HG02623 (cell line): ENCODE measurements at regions not wholly inside any gene's neighbourhood (a gene's known extent, or its start where the extent isn't known, plus 50 kb on each side); places are given as distances from the start of the nearest gene placed in this dataset.
"Not testable (repeated sequence)": the region's sequence is repeated elsewhere in the genome, so short reads cannot be mapped to it uniquely, and the experiment has no call there.

Experiments used
- ATAC-seq: cut with Tn5 transposase; IDR thresholded peaks from one replicate; pipeline ENCODE4 v1.9.1; 2021; ENCODE audit warnings: moderate library complexity; ENCODE audit not compliant: unreplicated experiment

DNA sequence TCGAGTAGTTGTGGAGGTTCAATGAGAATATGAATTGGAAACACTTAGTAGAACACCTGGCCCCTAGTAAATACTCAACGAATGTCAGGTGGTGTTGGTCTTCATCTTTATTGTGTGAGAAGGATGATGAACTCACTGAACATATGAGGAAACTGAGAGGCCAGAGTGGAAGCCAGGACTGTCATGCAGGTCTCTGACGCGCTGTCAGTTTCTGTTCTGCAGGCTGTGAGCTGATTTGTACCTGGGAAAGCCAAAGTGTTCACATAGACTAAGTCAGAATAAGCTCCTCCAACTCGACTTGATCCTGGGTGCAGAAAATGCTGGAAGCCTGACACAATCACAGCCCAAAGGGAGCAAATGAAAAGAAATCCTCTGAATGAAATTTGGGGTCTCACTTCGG lies 222.2 kb downstream of the LY86 start:
- ATAC-seq = no peak

DNA sequence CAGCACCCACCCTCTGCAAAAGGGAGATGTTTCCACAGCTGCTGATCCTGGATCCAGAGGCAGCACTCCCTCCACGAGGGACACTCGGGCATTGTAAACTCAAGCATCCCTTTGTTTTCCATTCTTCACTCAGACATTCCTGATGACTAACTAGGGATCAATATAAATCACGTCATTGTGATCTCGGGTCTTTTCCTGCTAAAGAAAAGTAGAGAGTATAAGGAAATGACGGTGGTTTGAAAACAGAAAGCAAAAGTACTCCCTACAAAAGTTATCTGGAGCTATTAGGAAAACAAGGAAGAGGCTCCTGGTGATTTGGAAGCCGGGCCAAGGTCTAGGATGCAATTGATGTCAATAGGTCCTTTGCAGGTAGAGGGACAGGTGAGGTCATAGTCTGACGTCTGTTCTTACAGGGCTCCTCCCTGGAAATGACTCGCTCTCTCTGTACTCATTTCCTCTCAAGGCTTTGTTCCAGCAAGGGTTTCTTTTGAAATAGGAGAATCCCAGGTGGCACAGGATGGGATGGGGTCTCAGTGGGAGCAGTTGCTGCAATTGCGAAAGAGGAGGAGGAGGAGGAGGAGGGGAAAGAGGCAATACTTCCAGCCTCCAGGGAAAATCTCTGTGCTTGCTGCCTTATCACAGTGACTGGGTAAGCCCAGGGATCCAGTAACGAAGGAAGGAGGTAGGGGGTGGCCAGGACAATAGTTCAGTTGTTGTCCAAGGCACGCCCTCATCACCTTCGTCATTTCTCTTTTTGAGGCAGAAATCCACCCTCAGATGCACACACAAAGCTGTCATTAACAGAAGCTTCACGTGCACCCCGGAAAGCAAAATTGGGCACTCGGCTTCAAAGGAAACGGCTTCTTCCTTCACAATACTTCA lies 222.8 kb downstream of the LY86 start:
- no peak for ATAC-seq

DNA sequence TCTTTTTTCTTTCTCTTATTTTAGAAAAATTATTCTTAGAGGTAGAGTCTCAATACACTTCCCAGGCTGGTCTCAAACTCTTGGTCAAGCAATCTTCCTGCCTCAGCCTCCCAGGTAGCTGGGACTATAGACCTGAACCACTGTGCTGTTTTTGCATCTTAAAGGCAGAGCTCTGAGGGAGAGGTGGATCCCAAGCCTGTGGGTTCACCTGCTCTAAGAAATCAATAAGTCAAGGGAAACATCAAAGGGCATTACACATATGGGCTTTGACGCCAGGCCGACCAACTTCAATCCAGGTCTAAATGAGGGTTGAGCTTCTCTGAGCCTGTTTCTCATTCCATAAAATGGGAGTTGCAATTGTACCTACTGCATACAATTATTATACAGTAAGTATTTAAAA lies 223.9 kb downstream of the LY86 start:
- ATAC-seq = no peak

DNA sequence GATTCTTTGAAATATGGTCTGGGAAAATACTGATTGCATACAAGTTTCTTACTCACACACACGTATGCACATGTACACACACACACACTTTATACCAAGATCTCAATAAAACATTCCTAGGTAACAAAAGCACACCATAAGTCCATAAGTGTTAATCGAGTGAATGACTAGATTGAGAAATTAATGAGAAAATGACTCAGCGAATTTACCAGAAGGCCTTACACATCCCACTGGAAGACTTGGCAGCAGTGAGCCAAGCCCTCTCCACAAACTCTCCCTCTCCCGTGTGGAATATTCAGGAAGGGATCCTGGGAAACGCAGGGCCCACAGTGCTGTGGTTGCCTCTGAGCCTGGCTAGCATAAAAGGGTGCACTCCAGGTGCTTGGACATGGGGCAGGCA lies 227.2 kb downstream of the LY86 start:
- no peak for ATAC-seq

DNA sequence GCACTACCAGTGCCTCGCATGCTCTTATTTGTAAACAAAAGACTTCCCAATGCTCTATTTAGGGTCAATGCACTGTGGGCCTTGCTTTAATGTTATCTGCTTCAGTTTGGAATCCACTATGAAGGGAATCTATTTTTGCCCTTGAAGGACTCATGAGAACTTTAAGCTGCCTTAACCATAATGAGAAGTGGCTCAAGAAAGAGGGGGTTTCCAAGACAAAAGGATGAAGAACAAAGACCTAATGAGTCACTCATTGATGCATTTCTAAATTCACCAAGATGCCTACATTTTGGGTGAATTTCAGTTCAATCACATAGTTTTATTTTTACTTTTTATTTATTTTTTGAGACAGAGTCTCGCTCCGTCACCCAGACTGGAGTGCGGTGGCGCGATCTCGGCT lies 228.2 kb downstream of the LY86 start:
- no peak for ATAC-seq

DNA sequence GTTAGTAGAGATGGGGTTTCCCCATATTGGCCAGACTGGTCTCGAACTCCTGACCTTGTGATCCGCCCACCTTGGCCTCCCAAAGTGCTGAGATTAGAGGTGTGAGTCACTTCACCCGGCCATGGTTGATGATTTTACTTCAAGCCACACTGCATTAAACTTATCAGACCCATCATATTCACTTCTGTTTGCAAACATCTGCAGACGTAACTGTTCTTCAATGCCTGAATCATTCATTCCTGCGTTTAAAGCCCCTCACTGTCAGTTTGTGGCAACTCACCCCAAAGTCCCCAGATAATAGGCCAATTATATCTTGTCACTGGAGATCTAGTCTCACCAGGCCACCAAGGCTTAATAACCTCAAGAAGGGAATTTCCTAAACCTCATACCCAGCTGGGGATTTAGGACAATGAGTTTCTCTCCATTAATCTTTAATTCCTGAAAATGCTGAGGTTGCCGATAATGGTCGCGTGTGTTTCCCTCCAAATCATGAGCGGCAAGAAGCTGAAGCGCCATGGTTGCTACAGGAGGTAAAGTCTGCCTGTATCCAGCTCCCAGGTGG lies 229.6 kb downstream of the LY86 start:
- ATAC-seq = no peak

DNA sequence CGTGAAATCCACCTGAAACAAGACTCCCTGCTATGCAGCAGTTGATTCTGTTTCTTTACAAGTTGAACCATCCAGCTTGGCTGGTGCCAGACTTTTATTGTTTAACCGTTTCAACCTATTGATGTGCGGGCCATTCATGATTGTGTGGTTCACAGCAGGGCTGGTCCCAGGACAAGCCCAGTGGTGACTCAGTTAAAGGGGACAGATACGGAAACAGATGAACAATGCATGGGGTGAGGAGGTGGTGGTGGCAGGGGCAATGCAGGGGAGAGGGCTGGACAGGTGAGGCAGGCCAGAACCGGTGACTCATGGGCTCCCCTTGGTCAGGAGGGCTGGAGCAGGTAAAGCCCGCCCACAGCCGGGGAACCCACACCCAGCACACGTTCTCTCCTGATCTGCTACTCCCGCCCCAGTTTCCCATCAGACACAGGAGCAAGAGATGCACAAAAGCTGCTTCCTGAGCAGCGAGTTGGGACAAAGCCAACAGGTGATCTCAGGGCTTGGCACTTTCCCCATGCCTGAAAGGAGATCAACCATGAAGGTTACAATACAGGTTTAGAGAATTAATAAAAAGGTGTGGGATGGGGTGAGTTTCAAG lies 232.2 kb downstream of the LY86 start:
- no peak for ATAC-seq

DNA sequence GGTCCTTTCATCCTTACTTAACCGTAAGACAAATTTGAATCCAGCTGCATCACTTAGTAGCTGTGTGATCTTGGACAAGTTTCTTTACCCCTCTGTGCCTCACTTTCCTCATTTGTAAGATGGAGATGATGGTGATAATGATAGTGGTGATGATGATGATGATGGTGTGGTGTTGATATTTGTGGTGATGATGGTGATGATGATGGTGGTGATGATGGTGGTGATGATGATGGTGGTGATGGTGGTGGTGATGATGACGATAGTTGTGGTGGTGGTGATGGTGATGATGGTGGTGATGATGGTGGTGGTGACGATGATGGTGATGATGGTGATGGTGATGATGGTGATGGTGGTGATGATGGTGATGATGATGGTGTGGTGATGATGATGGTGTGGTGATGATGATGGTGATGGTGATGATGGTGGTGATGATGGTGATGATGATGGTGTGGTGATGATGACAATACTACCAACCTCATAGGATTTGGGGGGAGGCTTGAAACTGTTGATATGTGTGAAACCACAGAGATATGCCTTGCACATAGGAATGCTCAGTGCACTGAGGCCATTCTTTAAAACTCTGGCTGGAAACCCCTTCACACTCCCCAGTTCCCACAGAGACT lies 233.2 kb downstream of the LY86 start:
- no peak for ATAC-seq

DNA sequence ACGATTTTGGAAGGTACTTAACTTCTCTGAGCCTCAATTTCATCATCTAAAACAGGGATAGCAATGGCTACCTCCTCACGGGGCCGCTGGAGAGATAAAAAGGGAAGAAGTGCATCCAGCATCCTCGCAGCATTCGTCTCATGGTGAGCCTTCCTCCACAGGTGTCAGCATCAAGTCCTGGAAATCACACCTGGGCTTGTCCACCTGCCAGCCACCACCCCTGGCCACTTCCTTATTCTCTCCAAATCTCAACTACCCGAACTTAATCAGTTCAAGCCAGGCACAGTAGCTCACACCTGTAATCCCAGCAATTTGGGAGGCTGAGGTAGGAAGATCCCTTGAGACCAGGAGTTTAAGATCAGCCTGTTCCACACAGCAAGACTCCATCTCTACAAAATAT lies 234.5 kb downstream of the LY86 start:
- no peak for ATAC-seq

DNA sequence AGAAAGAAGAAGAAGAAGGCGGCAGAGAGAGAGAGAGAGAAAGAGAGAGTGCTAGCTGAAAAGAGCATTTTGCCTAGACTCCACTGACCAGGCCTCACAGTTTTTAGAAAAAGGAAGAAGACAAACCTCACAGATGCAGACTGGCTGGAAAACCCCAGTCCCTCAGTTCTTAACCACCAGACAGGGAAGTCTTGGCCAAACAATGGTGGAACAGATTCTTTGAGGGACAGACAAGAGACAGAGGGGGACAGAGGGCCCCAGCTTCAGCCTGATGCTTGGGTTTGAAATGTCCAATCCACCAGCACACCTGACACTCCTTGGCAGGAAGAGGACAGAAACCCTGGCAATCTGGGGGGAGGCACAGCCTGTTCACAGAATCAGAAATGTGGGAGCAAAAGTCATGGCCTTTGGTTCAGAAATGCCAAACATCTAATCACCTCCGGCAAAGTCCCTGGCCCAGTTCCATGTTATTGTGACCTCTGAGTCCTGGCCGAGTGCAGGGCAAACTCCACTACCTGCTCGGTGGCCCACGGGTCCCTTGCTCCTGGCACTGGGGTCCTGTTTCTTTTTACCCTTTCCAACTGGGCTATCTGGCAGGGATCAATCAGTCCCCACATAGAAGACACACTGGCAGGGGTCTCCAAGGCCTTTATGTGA lies 235.2 kb downstream of the LY86 start:
- ATAC-seq = no peak

DNA sequence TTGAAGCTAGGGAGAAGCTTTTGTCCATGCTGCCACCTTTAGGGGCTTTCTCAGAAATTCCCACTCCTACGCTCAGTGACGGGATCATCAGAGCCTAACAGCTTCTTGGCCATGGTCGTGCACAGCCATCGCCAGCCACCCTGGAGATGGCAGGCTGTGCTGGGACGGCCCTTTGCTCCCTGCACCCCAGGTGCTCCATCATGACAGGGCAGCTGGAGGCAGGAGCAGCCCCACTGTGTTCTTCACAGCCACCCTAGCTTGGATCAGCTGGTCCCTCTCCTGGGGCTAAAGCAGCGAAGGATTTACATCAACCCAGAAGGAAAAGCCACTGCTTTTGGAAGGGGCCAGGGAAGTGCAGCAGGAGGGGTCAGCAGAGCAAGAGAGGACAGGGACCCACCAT lies 235.9 kb downstream of the LY86 start:
- no peak for ATAC-seq

DNA sequence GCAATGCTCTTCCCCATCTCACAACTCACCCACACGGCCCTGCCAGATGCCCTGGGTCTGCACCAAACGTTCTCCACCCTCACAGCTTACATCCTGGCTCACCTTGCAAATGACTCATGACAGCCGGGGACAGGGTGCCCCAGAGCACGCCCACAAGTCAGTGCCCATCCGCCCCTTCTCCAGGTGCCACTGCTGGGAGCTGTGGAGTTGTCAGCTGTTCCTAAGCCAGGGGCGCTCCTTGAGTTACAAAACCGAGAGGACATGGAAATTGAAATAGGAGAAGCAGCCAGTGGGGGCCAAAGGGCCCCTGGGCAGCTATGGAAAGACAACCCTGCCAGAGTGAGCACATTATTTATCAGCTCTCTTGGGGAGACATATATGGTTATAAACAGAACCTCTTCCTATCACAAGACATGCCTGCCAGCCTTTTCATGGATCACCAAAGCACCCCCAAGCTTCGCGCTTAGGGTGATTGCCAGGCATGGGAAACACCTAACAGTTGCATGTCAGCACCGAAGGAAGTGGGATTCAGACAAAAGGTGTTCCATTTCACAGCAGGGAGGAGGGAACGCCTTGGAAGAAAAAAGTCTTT lies 236.8 kb downstream of the LY86 start:
- no peak for ATAC-seq

DNA sequence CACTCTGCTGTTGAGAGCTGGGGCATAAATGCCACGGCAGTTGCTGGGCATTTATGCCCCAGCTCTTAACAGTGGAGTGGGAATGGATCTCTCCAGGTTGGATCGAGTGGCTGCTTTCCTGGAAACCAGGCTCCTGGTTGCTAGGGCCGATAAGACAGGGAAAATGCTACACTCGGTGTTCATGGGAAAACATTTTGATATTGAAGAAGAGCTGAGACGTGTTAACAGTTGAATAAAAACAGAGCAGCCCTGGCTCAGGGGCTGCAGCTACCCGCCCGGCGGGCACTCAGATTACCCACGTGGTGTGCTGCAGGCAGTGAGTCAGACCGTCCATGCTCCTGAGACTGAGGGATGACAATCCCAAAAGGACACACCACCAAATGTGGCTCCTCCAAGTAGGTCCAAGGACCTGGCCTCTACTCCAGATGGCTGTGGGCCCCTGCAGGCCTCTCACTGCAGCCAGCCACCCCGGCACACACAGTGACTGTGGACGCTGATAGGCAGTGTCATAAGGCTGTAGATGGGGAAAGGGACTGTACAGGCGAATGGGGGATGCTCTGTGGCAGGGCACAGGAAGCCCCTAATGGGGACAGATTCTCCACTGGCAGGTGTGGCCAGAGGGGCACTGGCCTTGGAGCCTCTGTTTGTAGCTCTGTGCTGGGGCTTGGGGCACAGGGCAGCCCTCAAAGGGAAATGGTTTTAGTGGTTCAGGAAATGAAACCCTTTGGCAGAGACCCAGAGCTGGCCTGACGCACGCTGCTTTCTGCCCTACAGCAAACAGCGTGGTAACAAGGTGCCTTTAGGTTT lies 237.8 kb downstream of the LY86 start:
- peak; percentile 78 for ATAC-seq

DNA sequence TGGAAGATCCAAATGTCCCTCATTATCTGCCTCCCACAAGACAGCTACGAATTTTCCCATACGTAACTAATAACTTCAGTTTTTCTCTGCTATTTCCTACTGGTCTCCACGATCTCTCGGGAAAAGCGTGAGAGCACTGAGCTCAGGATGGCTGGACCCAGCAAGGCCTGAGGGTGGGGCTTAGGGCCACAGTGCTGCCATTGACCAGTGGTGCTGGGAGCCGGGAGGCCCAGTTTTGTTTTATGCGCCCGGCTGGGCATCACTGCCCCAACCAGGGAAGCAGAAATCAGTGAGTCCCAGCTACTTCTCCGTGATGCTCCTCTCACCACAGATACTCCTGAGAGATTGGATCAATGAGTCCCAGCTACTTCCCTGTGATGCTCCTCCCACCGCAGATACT lies 238.4 kb downstream of the LY86 start:
- no peak for ATAC-seq

DNA sequence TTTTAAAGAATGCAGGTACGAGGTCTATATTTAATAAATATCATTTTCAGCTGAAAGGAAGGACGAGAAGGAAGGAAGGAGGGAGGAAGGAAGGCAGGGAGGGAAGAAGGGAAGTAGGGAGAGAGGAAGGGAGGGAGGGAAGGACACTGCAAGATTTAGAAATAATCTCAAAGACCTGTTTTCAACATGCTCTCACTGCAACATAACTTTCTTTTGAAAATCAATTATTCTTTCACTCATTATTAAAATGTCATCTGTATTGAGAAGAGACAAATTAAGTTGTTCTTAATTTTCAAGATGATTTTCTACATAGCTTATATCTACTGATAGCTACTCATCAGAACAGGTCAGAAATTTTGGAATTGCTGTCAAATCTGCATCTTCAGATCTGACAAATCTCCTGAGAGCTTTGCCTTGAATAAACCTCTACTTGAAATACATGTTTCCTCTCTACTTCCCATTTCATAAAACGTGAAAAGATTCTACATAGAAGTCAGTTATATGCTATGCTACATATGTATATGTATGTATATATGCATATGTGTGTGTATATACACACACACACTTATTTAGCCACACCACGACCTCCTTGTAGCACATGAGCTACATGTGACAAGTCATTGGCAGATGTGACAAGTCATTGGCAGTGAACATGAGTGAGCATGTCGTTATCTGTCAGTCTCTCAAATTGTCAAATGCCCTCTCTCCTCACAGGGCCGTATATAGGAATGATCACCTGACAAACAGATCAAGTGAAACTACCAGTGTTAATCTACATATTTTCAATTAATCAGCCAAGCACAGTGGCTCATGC lies 241.6 kb downstream of the LY86 start:
- ATAC-seq = no peak

DNA sequence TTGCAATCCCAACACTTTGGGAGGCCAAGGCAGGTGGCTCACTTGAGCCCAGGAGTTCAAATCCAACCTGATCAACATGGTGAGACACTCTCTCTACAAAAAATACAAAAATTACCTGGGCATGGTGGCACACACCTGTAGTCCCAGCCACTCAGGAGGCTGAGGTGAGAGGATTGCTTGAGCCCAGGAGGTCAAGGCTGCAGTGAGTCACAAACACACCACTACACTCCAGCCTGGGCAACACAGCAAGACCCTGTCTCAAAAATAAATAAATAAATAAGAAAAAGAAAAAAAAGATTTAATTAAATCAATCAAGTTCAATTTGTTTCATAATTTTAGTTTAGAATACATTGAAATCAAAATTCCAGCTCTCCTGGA lies 242.2 kb downstream of the LY86 start:
- not testable (repeated sequence) for ATAC-seq

DNA sequence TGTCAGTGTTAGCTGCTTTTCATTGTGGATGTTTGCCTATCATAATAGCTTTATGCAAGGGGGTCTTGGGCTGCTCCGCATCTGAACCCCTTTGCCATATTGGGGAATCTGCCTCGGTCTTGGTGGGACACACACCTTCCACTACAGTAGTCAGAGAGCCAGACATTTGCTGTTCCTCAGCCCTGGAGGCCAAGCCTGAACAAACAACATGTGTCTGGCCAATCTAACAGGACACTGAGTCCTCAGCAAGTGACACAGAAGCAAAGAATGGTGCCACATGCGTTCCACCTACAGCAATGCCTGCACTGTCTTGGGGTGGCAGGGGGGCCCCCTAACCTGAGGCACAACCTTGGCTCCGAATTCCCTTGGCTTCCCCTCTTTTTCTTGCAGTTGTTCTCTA lies 243.9 kb downstream of the LY86 start:
- ATAC-seq = no peak

DNA sequence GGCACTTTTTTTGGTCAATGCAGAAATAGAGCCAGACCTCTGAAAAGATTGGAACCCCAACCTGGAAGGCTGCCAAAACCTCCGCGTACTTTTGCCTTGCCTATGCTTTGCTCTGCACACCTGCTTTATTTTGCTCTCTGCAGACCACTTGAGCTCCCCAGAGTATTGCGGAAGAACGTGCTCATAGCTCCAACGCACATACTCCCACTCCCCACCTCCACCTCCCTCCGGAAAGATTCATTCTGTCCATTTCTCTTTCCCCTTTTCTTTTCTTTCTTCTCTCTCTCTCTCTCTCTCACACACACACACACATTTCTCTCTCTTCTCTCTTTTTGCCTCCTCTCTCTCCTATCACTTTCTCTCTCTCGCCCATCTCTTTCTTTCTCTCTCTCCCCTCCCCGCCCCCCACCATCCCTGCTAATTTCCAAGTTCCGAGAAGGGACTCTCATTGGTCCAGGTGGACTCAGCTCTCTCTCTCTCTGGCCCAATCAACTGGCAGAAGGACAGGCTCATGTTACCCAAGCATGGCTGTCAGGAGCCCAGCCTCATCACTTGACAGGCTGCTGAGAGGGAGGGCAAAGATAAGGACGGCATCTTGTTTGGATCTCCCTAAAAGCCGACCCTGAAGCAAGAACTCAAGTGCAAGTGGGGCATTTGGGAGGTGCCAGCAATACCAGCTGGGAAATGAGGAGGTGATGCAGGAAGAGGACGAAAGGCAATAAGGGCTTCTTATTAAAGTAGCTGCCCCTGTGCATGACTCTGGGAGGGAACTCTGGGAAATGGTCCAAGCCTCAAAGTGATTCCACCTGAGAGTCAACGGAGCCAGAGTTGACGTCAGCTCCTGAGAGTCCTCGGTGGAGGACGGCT lies 246.1 kb downstream of the LY86 start:
- no peak for ATAC-seq

DNA sequence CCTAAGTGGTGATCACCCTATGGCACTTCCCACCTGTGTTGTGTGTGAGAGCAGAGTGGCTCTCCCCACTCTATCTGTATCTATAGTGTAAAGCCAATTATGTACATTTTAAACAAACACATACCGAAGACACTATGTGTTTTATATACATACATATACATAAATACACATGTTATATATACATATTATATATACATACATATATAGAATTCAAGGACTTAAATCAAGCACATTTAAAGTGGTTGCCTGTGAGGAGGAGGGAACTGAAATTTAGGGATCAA lies 246.6 kb downstream of the LY86 start:
- ATAC-seq = no peak
